ENCODE measurements at regions not wholly inside any gene's neighbourhood (a gene's known extent, or its start where the extent isn't known, plus 50 kb on each side); places are given as distances from the start of the nearest gene placed in this dataset.

DNA sequence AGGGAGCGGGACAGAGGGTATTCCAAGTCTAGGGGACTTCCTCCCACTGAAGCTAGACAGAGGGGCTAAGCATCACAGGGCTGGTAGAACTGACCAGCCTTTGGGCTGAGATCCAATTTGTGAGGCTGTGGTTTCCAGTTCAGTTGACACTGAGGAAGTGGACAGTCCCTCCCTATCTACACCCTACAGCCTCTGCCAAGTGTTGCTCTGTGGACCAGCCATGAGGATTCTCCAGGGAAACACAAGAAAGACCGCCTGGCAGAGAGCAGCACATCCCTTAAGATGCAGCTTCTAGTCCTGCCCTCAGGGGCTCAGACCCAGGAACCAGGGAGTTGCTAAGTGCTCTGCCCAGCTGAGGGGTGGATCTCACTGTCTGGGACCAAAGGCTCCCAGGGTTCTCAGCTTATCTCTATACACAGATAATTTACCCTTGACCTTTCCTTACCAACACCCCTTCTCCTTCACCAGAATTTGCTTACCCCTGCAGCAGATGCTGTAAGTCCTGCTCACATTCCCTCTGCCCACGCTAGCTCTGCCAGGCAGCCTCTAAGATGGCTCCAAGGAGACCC, 252.0 kb downstream of the SKIDA1 start:
- TF ChIP-seq CTCF (IDR thresholded peaks at IDR 0.05): no peak
- TF ChIP-seq EP300 (IDR thresholded peaks at IDR 0.05): no peak
- TF ChIP-seq POLR2A (IDR thresholded peaks at IDR 0.05): no peak
- no peak for TF ChIP-seq POLR2AphosphoS5 (IDR thresholded peaks at IDR 0.05)
